Ishikawa (cell line): ENCODE measurements at regions not wholly inside any gene's neighbourhood (a gene's known extent, or its start where the extent isn't known, plus 50 kb on each side); places are given as distances from the start of the nearest gene placed in this dataset.

Experiments used
- CEBPB ChIP-seq: IDR thresholded peaks from 2 replicates; pipeline ENCODE4 v1.6.1; 2012
- CREB1 ChIP-seq: IDR thresholded peaks from 2 replicates; pipeline ENCODE4 v1.6.1; 2012; ENCODE audit warnings: low read depth
- EGR1 ChIP-seq: IDR thresholded peaks from 2 replicates; pipeline ENCODE4 v1.6.1; 2012
- EP300 ChIP-seq: IDR thresholded peaks from 2 replicates; pipeline ENCODE4 v1.6.1; 2012; ENCODE audit warnings: borderline replicate concordance
- FOXM1 ChIP-seq: IDR thresholded peaks from 2 replicates; pipeline ENCODE4 v1.6.1; 2012; ENCODE audit warnings: low read depth, borderline replicate concordance
- NFIC ChIP-seq: IDR thresholded peaks from 2 replicates; pipeline ENCODE4 v1.6.1; 2012
- RAD21 ChIP-seq: IDR thresholded peaks from 2 replicates; pipeline ENCODE4 v1.6.1; 2012; ENCODE audit warnings: low read depth
- TAF1 ChIP-seq: IDR thresholded peaks from 2 replicates; pipeline ENCODE4 v1.6.1; 2012; ENCODE audit warnings: low read depth, mild to moderate bottlenecking
- TCF12 ChIP-seq: IDR thresholded peaks from 2 replicates; pipeline ENCODE4 v1.6.1; 2012; ENCODE audit warnings: low read depth
- TEAD4 ChIP-seq: IDR thresholded peaks from 2 replicates; pipeline ENCODE4 v1.6.1; 2012
- YY1 ChIP-seq: IDR thresholded peaks from 2 replicates; pipeline ENCODE4 v1.6.1; 2012; ENCODE audit warnings: low read depth
- ZBTB7A ChIP-seq: IDR thresholded peaks from 2 replicates; pipeline ENCODE4 v1.6.1; 2012; ENCODE audit warnings: low read depth
- TF ChIP-seq, protein P1 (sequence below): IDR thresholded peaks from 2 replicates; pipeline ENCODE4 v1.6.1; 2012
- TF ChIP-seq, protein P2 (sequence below): IDR thresholded peaks from 2 replicates; pipeline ENCODE4 v1.6.1; 2012
- TF ChIP-seq, protein P3 (sequence below): IDR thresholded peaks from 2 replicates; pipeline ENCODE4 v1.6.1; 2012; ENCODE audit warnings: low read depth, mild to moderate bottlenecking

DNA sequence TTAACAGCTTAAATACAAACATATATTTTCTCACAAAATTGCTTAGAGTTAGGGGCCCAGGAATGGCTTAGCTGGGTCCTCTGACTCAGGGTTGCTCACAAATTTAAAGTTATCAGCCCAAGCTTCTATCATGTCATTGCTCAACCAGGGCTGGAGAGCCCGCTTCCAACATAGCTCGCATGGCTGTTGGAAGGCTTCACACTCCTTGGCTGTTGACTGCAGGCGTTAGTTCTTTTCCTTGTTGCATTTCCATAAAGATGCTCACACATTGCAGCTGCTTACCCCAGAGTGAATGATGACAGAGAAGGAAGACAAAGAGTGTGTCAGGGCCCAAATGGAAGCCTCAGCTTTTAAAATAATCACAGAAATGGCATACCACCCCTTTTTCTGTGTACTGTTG lies 62.9 kb upstream of the TFPI start:
- TF ChIP-seq EP300 (no peak), CREB1 (no peak), CEBPB (no peak), TAF1 (no peak), YY1 (no peak), TEAD4 (no peak), RAD21 (no peak), ZBTB7A (no peak), NFIC (no peak), EGR1 (no peak), FOXM1 (no peak)
- TF ChIP-seq, protein P1, sequence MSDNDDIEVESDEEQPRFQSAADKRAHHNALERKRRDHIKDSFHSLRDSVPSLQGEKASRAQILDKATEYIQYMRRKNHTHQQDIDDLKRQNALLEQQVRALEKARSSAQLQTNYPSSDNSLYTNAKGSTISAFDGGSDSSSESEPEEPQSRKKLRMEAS = no peak
- TF ChIP-seq, protein P2, sequence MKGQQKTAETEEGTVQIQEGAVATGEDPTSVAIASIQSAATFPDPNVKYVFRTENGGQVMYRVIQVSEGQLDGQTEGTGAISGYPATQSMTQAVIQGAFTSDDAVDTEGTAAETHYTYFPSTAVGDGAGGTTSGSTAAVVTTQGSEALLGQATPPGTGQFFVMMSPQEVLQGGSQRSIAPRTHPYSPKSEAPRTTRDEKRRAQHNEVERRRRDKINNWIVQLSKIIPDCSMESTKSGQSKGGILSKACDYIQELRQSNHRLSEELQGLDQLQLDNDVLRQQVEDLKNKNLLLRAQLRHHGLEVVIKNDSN = no peak

GRCh38 chr2:187617905-187618304 lies 63.7 kb upstream of the TFPI start:
- TF ChIP-seq, protein P1 = no peak
- TF ChIP-seq TEAD4 = no peak
- no peak for TF ChIP-seq TCF12
- TF ChIP-seq RAD21 = no peak
- TF ChIP-seq CEBPB = no peak
- TF ChIP-seq YY1 = no peak

- TF ChIP-seq RAD21 = no peak
- no peak for TF ChIP-seq TEAD4
- no peak for TF ChIP-seq TCF12
- TF ChIP-seq, protein P2 = no peak
- TF ChIP-seq TAF1 = no peak
- no peak for TF ChIP-seq EP300
- no peak for TF ChIP-seq EGR1
- TF ChIP-seq, protein P3, sequence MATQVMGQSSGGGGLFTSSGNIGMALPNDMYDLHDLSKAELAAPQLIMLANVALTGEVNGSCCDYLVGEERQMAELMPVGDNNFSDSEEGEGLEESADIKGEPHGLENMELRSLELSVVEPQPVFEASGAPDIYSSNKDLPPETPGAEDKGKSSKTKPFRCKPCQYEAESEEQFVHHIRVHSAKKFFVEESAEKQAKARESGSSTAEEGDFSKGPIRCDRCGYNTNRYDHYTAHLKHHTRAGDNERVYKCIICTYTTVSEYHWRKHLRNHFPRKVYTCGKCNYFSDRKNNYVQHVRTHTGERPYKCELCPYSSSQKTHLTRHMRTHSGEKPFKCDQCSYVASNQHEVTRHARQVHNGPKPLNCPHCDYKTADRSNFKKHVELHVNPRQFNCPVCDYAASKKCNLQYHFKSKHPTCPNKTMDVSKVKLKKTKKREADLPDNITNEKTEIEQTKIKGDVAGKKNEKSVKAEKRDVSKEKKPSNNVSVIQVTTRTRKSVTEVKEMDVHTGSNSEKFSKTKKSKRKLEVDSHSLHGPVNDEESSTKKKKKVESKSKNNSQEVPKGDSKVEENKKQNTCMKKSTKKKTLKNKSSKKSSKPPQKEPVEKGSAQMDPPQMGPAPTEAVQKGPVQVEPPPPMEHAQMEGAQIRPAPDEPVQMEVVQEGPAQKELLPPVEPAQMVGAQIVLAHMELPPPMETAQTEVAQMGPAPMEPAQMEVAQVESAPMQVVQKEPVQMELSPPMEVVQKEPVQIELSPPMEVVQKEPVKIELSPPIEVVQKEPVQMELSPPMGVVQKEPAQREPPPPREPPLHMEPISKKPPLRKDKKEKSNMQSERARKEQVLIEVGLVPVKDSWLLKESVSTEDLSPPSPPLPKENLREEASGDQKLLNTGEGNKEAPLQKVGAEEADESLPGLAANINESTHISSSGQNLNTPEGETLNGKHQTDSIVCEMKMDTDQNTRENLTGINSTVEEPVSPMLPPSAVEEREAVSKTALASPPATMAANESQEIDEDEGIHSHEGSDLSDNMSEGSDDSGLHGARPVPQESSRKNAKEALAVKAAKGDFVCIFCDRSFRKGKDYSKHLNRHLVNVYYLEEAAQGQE = no peak
- TF ChIP-seq ZBTB7A = no peak
- TF ChIP-seq CREB1 = no peak
- TF ChIP-seq NFIC = no peak
- no peak for TF ChIP-seq FOXM1
- no peak for TF ChIP-seq CEBPB
- TF ChIP-seq, protein P1 = no peak
- TF ChIP-seq YY1 = no peak
Measured at GRCh38 chr2:187618813-187619212, 64.6 kb upstream of the TFPI start.

DNA sequence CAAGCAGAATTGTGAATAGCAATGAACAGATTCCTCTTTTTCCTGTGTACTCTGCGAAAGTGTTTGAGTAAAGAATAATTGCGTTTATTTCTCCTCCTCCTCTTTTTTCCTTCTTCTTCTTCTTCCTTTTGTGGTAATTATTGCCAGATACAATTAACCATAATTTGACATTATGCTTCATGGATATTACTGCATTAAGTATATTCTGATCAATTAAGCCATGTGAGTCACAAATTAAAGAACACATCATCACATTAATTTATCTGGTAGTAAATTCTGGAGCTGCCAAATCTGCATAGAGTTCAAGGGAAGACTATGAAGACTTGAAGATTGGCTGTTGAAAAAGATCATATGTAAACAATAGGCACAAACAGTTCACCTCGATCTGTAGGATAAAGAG lies 72.9 kb upstream of the TFPI start:
- TF ChIP-seq CEBPB = no peak
- no peak for TF ChIP-seq RAD21
- TF ChIP-seq TAF1 = no peak
- no peak for TF ChIP-seq CREB1
- no peak for TF ChIP-seq ZBTB7A
- TF ChIP-seq, protein P3 = no peak
- no peak for TF ChIP-seq FOXM1
- no peak for TF ChIP-seq TEAD4
- no peak for TF ChIP-seq EP300
- TF ChIP-seq TCF12 = no peak
- TF ChIP-seq, protein P1 = no peak
- TF ChIP-seq NFIC = no peak
- TF ChIP-seq, protein P2 = no peak
- TF ChIP-seq YY1 = no peak
- no peak for TF ChIP-seq EGR1

- TF ChIP-seq FOXM1 (no peak), CEBPB (no peak), EGR1 (no peak), EP300 (no peak), TAF1 (no peak), TCF12 (no peak), RAD21 (no peak), NFIC (no peak), TEAD4 (no peak), ZBTB7A (no peak), CREB1 (no peak)
- TF ChIP-seq, protein P1 = no peak
- TF ChIP-seq, protein P2 = no peak
- TF ChIP-seq, protein P3 = no peak
Measured at GRCh38 chr2:187638840-187639239, 84.6 kb upstream of the TFPI start.
